ENCODE measurements at regions not wholly inside any gene's neighbourhood (a gene's known extent, or its start where the extent isn't known, plus 50 kb on each side); places are given as distances from the start of the nearest gene placed in this dataset.

DNA sequence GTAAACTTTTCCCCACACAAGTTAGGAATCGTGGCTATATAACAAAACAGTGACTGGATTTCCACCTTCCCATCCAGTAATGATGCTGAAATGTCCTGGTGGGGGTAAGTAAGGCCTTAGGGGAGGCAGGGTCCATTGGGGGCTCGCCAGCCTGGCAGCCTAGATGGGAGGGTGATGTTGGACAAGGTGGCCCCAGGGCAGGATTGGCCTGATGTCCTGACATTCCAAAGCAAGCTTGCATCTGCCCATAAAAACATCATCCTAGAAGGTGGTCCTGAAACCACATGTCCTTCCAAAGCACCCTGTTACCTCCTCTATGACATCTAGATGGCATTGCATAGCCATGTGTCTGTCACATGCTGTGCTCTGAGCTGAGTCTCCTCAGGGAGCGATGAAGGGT, 54.1 kb upstream of the RAB6C start:
- no peaks in the 10 kb centered on the region for H3K27me3 ChIP-seq (ENCODE audit: control insufficient read depth, insufficient read depth, low read length)
- H3K4me1 ChIP-seq (ENCODE audit: control insufficient read depth, extremely low read depth, insufficient read depth, low read length) = no peaks in the 10 kb centered on the region
- H3K4me3 ChIP-seq (replicated peaks in 1 of 4; ENCODE audit: control extremely low read depth in 1 of 4, insufficient read depth in 1 of 4, low read depth in 3 of 4, low read length in 4 of 4) = no peak overlapping the region
- no peak overlapping the region for H3K9ac ChIP-seq (ENCODE audit: insufficient read depth, low read length)
- H3K79me2 ChIP-seq (ENCODE audit: control insufficient read depth, insufficient read depth, low read length) = no peaks in the 10 kb centered on the region
- no peak overlapping the region for H3K4me2 ChIP-seq (ENCODE audit: extremely low read depth, insufficient read depth, low read length)
- TF ChIP-seq, protein P1, sequence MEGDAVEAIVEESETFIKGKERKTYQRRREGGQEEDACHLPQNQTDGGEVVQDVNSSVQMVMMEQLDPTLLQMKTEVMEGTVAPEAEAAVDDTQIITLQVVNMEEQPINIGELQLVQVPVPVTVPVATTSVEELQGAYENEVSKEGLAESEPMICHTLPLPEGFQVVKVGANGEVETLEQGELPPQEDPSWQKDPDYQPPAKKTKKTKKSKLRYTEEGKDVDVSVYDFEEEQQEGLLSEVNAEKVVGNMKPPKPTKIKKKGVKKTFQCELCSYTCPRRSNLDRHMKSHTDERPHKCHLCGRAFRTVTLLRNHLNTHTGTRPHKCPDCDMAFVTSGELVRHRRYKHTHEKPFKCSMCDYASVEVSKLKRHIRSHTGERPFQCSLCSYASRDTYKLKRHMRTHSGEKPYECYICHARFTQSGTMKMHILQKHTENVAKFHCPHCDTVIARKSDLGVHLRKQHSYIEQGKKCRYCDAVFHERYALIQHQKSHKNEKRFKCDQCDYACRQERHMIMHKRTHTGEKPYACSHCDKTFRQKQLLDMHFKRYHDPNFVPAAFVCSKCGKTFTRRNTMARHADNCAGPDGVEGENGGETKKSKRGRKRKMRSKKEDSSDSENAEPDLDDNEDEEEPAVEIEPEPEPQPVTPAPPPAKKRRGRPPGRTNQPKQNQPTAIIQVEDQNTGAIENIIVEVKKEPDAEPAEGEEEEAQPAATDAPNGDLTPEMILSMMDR (conservative IDR thresholded peaks at IDR 0.05 in 1 of 2, IDR thresholded peaks at IDR 0.05 in 1 of 2; ENCODE audit: low read depth in 1 of 2, low read length in 2 of 2) = no peak
- no peak for TF ChIP-seq EZH2 (IDR thresholded peaks at IDR 0.05; ENCODE audit: low read length, missing control alignments)
- no peaks in the 10 kb centered on the region for H4K20me1 ChIP-seq (ENCODE audit: control insufficient read depth, extremely low read depth, insufficient read depth, low read length)
- H2AFZ ChIP-seq (ENCODE audit: low read length) = no peak overlapping the region
- DNase-seq (ENCODE audit: low read depth in 2 of 2) = no peak
- H3K27ac ChIP-seq (ENCODE audit: insufficient read depth, low read length) = no peak overlapping the region
- no peaks in the 10 kb centered on the region for H3K9me3 ChIP-seq (ENCODE audit: control insufficient read depth, insufficient read depth, low read depth, low read length)
- H3K36me3 ChIP-seq (ENCODE audit: control insufficient read depth, insufficient read depth, low read length) = no peaks in the 10 kb centered on the region

DNA sequence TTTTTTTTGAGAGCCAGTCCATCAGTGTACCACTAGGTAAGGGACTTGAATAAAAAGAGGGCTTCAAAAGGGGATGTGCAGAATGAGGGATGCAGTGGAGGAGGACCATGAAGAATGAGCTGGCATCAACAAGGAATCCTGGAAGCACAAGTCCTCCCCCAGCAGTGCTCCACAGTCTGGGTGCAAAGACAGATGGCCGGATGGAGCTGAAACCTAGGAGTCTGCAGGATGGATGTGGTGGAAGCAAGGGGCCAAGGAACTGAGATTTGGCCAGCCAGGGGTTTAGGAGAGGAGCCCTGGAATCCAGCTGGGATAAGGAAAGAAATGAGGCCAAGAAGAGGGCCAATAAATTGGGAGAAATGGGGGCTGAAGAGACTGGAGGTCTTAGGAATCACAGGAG, 51.8 kb upstream of the RAB6C start:
- no peak for DNase-seq (ENCODE audit: low read depth in 2 of 2)
- Histone ChIP-seq H3K4me3 (replicated peaks in 1 of 4; ENCODE audit: control extremely low read depth in 1 of 4, insufficient read depth in 1 of 4, low read depth in 3 of 4, low read length in 4 of 4) (no peak overlapping the region), H3K27ac (ENCODE audit: insufficient read depth, low read length) (no peak overlapping the region), H3K9ac (ENCODE audit: insufficient read depth, low read length) (no peak overlapping the region), H3K9me3 (ENCODE audit: control insufficient read depth, insufficient read depth, low read depth, low read length) (no peaks in the 10 kb centered on the region), H3K27me3 (ENCODE audit: control insufficient read depth, insufficient read depth, low read length) (no peaks in the 10 kb centered on the region), H3K4me1 (ENCODE audit: control insufficient read depth, extremely low read depth, insufficient read depth, low read length) (no peaks in the 10 kb centered on the region), H3K79me2 (ENCODE audit: control insufficient read depth, insufficient read depth, low read length) (no peaks in the 10 kb centered on the region), H3K36me3 (ENCODE audit: control insufficient read depth, insufficient read depth, low read length) (no peaks in the 10 kb centered on the region), H3K4me2 (ENCODE audit: extremely low read depth, insufficient read depth, low read length) (no peak overlapping the region), H2AFZ (ENCODE audit: low read length) (no peak overlapping the region), H4K20me1 (ENCODE audit: control insufficient read depth, extremely low read depth, insufficient read depth, low read length) (no peaks in the 10 kb centered on the region)
- TF ChIP-seq, protein P1 (conservative IDR thresholded peaks at IDR 0.05 in 1 of 2, IDR thresholded peaks at IDR 0.05 in 1 of 2; ENCODE audit: low read depth in 1 of 2, low read length in 2 of 2) = no peak
- no peak for TF ChIP-seq EZH2 (IDR thresholded peaks at IDR 0.05; ENCODE audit: low read length, missing control alignments)

DNA sequence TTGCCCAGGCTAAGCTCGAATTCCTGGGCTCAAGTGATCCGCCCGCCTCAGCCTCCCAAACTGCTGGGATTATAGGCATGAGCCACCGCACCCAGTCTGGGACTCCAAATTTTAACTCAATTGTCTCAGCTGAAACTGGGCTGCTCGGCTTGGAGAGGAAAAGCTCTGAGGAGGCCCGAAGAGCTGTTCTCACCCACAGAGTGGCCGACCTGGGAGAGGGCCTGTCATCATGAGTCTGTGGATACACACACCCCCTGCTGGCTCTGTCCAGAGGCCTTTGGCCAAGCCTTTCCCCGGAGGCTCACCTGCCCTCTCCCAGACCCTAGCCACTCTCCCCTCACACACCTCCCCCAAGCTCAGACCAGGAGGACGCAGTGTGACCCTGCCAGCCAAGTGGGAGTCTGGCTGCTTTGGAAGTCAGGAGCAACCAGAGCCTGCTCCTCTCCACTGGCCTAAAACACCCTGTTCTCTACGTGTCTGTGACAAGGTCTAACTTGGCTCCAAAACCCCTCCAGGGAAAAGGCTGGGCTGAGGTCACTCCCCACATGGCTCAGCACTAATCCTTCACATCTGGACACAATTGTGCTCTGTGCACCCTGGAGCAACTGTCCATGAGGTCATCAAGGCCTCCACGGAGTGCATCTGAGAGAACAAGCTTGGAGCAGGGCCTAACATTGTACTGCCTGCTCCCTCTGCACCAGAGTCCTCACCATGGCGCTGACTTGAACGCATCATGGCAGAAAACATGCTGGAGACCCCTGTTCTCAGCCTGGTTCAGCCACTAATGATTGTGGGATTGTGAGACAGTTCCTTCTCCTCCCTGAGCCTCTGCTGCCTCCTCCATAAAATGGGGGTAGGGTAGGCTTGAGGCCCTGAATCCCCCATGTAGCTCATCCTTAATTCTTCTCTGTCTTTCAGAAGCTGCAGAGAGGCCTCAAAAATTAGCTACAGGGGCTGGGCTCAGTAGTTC, 49.9 kb upstream of the RAB6C start:
- Histone ChIP-seq H2AFZ (ENCODE audit: low read length) (no peak overlapping the region), H3K27me3 (ENCODE audit: control insufficient read depth, insufficient read depth, low read length) (no peaks in the 10 kb centered on the region), H3K9me3 (ENCODE audit: control insufficient read depth, insufficient read depth, low read depth, low read length) (no peaks in the 10 kb centered on the region), H4K20me1 (ENCODE audit: control insufficient read depth, extremely low read depth, insufficient read depth, low read length) (no peaks in the 10 kb centered on the region), H3K9ac (ENCODE audit: insufficient read depth, low read length) (no peak overlapping the region), H3K4me3 (replicated peaks in 1 of 4; ENCODE audit: control extremely low read depth in 1 of 4, insufficient read depth in 1 of 4, low read depth in 3 of 4, low read length in 4 of 4) (no peak overlapping the region), H3K79me2 (ENCODE audit: control insufficient read depth, insufficient read depth, low read length) (no peaks in the 10 kb centered on the region), H3K36me3 (ENCODE audit: control insufficient read depth, insufficient read depth, low read length) (no peaks in the 10 kb centered on the region), H3K4me2 (ENCODE audit: extremely low read depth, insufficient read depth, low read length) (no peak overlapping the region), H3K27ac (ENCODE audit: insufficient read depth, low read length) (no peak overlapping the region), H3K4me1 (ENCODE audit: control insufficient read depth, extremely low read depth, insufficient read depth, low read length) (no peaks in the 10 kb centered on the region)
- no peak for DNase-seq (ENCODE audit: low read depth in 2 of 2)
- no peak for TF ChIP-seq EZH2 (IDR thresholded peaks at IDR 0.05; ENCODE audit: low read length, missing control alignments)
- TF ChIP-seq, protein P1 (conservative IDR thresholded peaks at IDR 0.05 in 1 of 2, IDR thresholded peaks at IDR 0.05 in 1 of 2; ENCODE audit: low read depth in 1 of 2, low read length in 2 of 2) = no peak
